HCT116 (cell line): ENCODE measurements at regions not wholly inside any gene's neighbourhood (a gene's known extent, or its start where the extent isn't known, plus 50 kb on each side); places are given as distances from the start of the nearest gene placed in this dataset.
"Not testable (repeated sequence)": the region's sequence is repeated elsewhere in the genome, so short reads cannot be mapped to it uniquely, and the experiment has no call there.

ENCODE experiments used
- ATAC-seq: fragments of 200-7000 bp; cut with Tn5 transposase; 2 replicates; pipeline ENCODE4 v1.9.1; 2020; ENCODE audit warnings: mild to moderate bottlenecking, moderate library complexity
- BruUV-seq: library from RNA; stranded (reverse); fragments of 400-500 nt; replicated peaks from 2 replicates; lab custom pipeline; 2021; lab: Mats Ljungman, UMichigan
- CTCF ChIA-PET: fragments of 300-600 bp; sonication (Branson Sonifier 250); formaldehyde crosslinking; loops from one replicate; lab custom pipeline; 2021; ENCODE audit warnings: antibody characterized with exemption; lab: Charles Lee
- POLR2A ChIA-PET: fragments of 300-600, 350-600 bp; sonication (Branson Sonifier 250); formaldehyde crosslinking; loops from one replicate; lab custom pipeline; 2021; ENCODE audit warnings: antibody characterized with exemption; lab: Charles Lee
- RAD21 ChIA-PET, 2 experiments: fragments of 300-600 bp; sonication (Branson Sonifier 250); formaldehyde crosslinking; loops; one replicate each; lab custom pipeline; 2023; ENCODE audit warnings: low total read pairs in 2 of 2; ENCODE audit not compliant: uncharacterized antibody in 2 of 2, unreplicated experiment in 2 of 2, low non-redundant PET in 1 of 2; lab: Charles Lee
- DNase-seq: peaks from one replicate; pipeline ENCODE4 v3.0.0-alpha.2; 2010; ENCODE audit warnings: low read depth, low spot score
- H2AFZ ChIP-seq: fragments of 200-600 bp; shearing (Covaris generic), sonication (generic); 2 replicates; pipeline ENCODE4 v1.6.1; 2017; ENCODE audit warnings: low read depth, mixed run types, mixed read lengths, antibody characterized with exemption, low read length; ENCODE audit not compliant: poor library complexity, severe bottlenecking
- H3K27ac ChIP-seq: 2 replicates; pipeline ENCODE4 v1.5.1; 2012; ENCODE audit warnings: low read depth, low read length
- H3K27me3 ChIP-seq: fragments of 200-600 bp; sonication (generic); 2 replicates; pipeline ENCODE4 v1.6.1; 2016; ENCODE audit warnings: mixed run types, low read length, mixed read lengths; ENCODE audit not compliant: insufficient read depth
- H3K36me3 ChIP-seq, 2 experiments: fragments of 200-500 bp in 1 of 2; fragments of 200-600 bp in 1 of 2; sonication (Bioruptor generic) in 1 of 2; sonication (generic) in 1 of 2; 2 replicates each; pipeline versions ENCODE4 v1.5.1 to v1.6.1; 2014 to 2016; ENCODE audit warnings: low read length in 2 of 2, inconsistent platforms in 1 of 2, mixed read lengths in 1 of 2, mixed run types in 1 of 2; ENCODE audit not compliant: insufficient read depth in 2 of 2, control insufficient read depth in 1 of 2
- H3K4me1 ChIP-seq, 2 experiments: fragments of 200-600 bp in 1 of 2; sonication (generic) in 1 of 2; 2 replicates each; pipeline versions ENCODE4 v1.5.1 to v1.6.1; 2012 to 2017; ENCODE audit warnings: low read length in 2 of 2, inconsistent platforms in 1 of 2, mild to moderate bottlenecking in 1 of 2, mixed read lengths in 1 of 2, mixed run types in 1 of 2, moderate library complexity in 1 of 2; ENCODE audit not compliant: insufficient read depth in 2 of 2, control insufficient read depth in 1 of 2
- H3K4me2 ChIP-seq: fragments of 200-600 bp; sonication (generic); 2 replicates; pipeline ENCODE4 v1.6.1; 2017; ENCODE audit warnings: mixed run types, low read length, mixed read lengths
- H3K4me3 ChIP-seq, 2 experiments: fragments of 200-600 bp in 1 of 2; sonication (generic) in 1 of 2; replicated peaks in 1 of 2; 2 replicates each; pipeline ENCODE4 v1.5.1; 2011 to 2016; ENCODE audit warnings: low read length in 2 of 2, control low read depth in 1 of 2, low read depth in 1 of 2, mild to moderate bottlenecking in 1 of 2, mixed read lengths in 1 of 2, mixed run types in 1 of 2
- H3K79me2 ChIP-seq: fragments of 200-600 bp; sonication (generic); 2 replicates; pipeline ENCODE4 v1.6.1; 2017; ENCODE audit warnings: mild to moderate bottlenecking, mixed run types, low read length, moderate library complexity, mixed read lengths; ENCODE audit not compliant: insufficient read depth
- H3K9ac ChIP-seq: fragments of 200-600 bp; sonication (generic); 2 replicates; pipeline ENCODE4 v1.6.1; 2016; ENCODE audit warnings: low read length, mixed read lengths
- H3K9me2 ChIP-seq: fragments of 200-600 bp; sonication (generic), shearing (Covaris generic); 2 replicates; pipeline ENCODE4 v1.6.1; 2017; ENCODE audit warnings: mixed run types, mild to moderate bottlenecking, moderate library complexity; ENCODE audit not compliant: insufficient read depth
- H3K9me3 ChIP-seq, 2 experiments: fragments of 200-500 bp in 1 of 2; fragments of 200-600 bp in 1 of 2; sonication (Bioruptor generic) in 1 of 2; sonication (generic) in 1 of 2; 2 replicates each; pipeline ENCODE4 v1.6.1; 2014 to 2017; ENCODE audit warnings: low read length in 2 of 2, mixed read lengths in 2 of 2, inconsistent platforms in 1 of 2, low read depth in 1 of 2, mild to moderate bottlenecking in 1 of 2, mixed run types in 1 of 2, moderate library complexity in 1 of 2; ENCODE audit not compliant: control insufficient read depth in 1 of 2, insufficient read depth in 1 of 2
- H4K20me1 ChIP-seq: fragments of 200-600 bp; sonication (generic), shearing (Covaris generic); 2 replicates; pipeline ENCODE4 v1.6.1; 2017; ENCODE audit warnings: mixed run types, mild to moderate bottlenecking, moderate library complexity; ENCODE audit not compliant: insufficient read depth
- ATF3 ChIP-seq: IDR thresholded peaks from 2 replicates; pipeline ENCODE4 v1.6.1; 2012
- CEBPB ChIP-seq: IDR thresholded peaks from 2 replicates; pipeline ENCODE4 v1.6.1; 2012; ENCODE audit warnings: low read depth
- CTCF ChIP-seq, 3 experiments: fragments of 200-600 bp in 1 of 3; sonication (generic) in 1 of 3; IDR thresholded peaks in 2 of 3; conservative IDR thresholded peaks in 1 of 3; 2 replicates each; pipeline ENCODE4 v1.5.1; 2012 to 2017; ENCODE audit warnings: low read depth in 2 of 3, low read length in 2 of 3, antibody characterized with exemption in 1 of 3, borderline replicate concordance in 1 of 3, control low read depth in 1 of 3, mild to moderate bottlenecking in 1 of 3, mixed read lengths in 1 of 3, mixed run types in 1 of 3, moderate library complexity in 1 of 3; ENCODE audit not compliant: insufficient read depth in 1 of 3
- EGR1 ChIP-seq: IDR thresholded peaks from 2 replicates; pipeline ENCODE4 v1.6.1; 2012; ENCODE audit warnings: low read depth
- ELF1 ChIP-seq: IDR thresholded peaks from 2 replicates; pipeline ENCODE4 v1.6.1; 2012; ENCODE audit warnings: low read depth, borderline replicate concordance
- EZH2 ChIP-seq: fragments of 200-600 bp; sonication (generic); IDR thresholded peaks from 2 replicates; pipeline ENCODE4 v1.6.1; 2017; ENCODE audit warnings: antibody characterized with exemption, mixed run types
- EZH2phosphoT487 ChIP-seq: fragments of 200-600 bp; IDR thresholded peaks from 2 replicates; pipeline ENCODE4 v1.6.1; 2018; ENCODE audit warnings: antibody characterized with exemption, borderline replicate concordance
- FOSL1 ChIP-seq: IDR thresholded peaks from 2 replicates; pipeline ENCODE4 v1.6.1; 2012; ENCODE audit warnings: low read depth
- JUND ChIP-seq: IDR thresholded peaks from 2 replicates; pipeline ENCODE4 v1.6.1; 2012
- MAX ChIP-seq: IDR thresholded peaks from 2 replicates; pipeline ENCODE4 v1.6.1; 2012
- POLR2A ChIP-seq: IDR thresholded peaks from 2 replicates; pipeline ENCODE4 v1.7.0; 2011; ENCODE audit warnings: borderline replicate concordance; ENCODE audit not compliant: insufficient read depth, insufficient read length; ENCODE audit errors: extremely low read depth
- RAD21 ChIP-seq: IDR thresholded peaks from 2 replicates; pipeline ENCODE4 v1.6.1; 2012; ENCODE audit warnings: low read depth, mild to moderate bottlenecking
- REST ChIP-seq: IDR thresholded peaks from 2 replicates; pipeline ENCODE4 v1.6.1; 2012; ENCODE audit warnings: low read depth
- SP1 ChIP-seq: IDR thresholded peaks from 2 replicates; pipeline ENCODE4 v1.6.1; 2012; ENCODE audit warnings: low read depth
- SRF ChIP-seq: IDR thresholded peaks from 2 replicates; pipeline ENCODE4 v1.6.1; 2012; ENCODE audit warnings: low read depth
- YY1 ChIP-seq: IDR thresholded peaks from 2 replicates; pipeline ENCODE4 v1.6.1; 2011; ENCODE audit warnings: low read length, low read depth, moderate library complexity, mild to moderate bottlenecking; ENCODE audit not compliant: insufficient replicate concordance; ENCODE audit errors: extremely low read depth
- ZFX ChIP-seq: fragments of 450-650 bp; IDR thresholded peaks from 2 replicates; pipeline ENCODE4 v1.6.1; 2017
- ZNF274 ChIP-seq: fragments of 200-500 bp; sonication (Bioruptor generic); IDR thresholded peaks from 2 replicates; pipeline ENCODE4 v1.6.1; 2014; ENCODE audit warnings: mild to moderate bottlenecking, low read depth, low read length, inconsistent platforms
- intact Hi-C: fragments of 100-400 bp; cut with micrococcal nuclease; formaldehyde crosslinking; loops from 2 replicates; pipeline ENCODE4 v1.10.0; 2022

DNA sequence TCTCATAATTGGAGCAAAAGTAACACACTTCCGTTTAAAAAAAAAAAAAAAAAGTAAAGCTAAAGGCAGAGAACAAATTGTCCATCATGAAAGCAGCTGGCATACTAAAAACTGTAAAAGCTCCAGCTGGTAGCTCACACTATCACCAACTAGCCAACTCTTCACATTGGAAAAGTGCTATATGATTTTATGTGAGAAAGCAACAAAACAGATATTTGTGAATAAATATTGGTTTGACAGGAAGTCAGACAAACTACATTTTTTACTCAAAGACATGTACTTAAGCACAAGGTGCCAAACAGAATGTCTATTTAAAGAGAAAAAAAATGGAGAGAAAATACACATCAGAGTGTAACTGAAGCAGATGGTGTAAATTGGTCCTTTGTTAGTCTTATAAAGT is 231.2 kb upstream of the CADM2 start:
- no peaks in the 10 kb centered on the region for H3K9me2 ChIP-seq
- no peaks in the 10 kb centered on the region for H3K79me2 ChIP-seq
- intact Hi-C loops, result no loop called here
- CTCF ChIA-PET, result no interaction called here
- no peak for TF ChIP-seq EGR1
- TF ChIP-seq RAD21, result no peak
- no peak for TF ChIP-seq SP1
- TF ChIP-seq REST, result no peak
- no peak for TF ChIP-seq CTCF (IDR thresholded peaks at IDR 0.05 in 2 of 3, conservative IDR thresholded peaks at IDR 0.05 in 1 of 3; ENCODE audit: borderline replicate concordance in 1 of 3, insufficient read depth in 1 of 3, low read depth in 2 of 3, low read length in 2 of 3)
- no peak for TF ChIP-seq JUND
- TF ChIP-seq FOSL1, result no peak
- no peak for TF ChIP-seq ZNF274
- no peak for TF ChIP-seq YY1
- TF ChIP-seq SRF, result no peak
- no peak for TF ChIP-seq EZH2
- TF ChIP-seq MAX, result no peak
- no peak for TF ChIP-seq ZFX
- no peak for TF ChIP-seq ELF1
- TF ChIP-seq CEBPB, result no peak
- TF ChIP-seq POLR2A, result no peak
- TF ChIP-seq EZH2phosphoT487, result no peak
- TF ChIP-seq ATF3, result no peak
- ATAC-seq, result no peak
- H3K4me1 ChIP-seq, result no peaks in the 10 kb centered on the region
- H3K4me3 ChIP-seq, result no peak overlapping the region
- H3K27ac ChIP-seq, result no peak overlapping the region
- H3K4me2 ChIP-seq, result no peak overlapping the region
- BruUV-seq, result no TSS peak
- RAD21 ChIA-PET, result no interaction called here
- DNase-seq, result no peak
- H3K27me3 ChIP-seq, result no peaks in the 10 kb centered on the region
- H3K9ac ChIP-seq, result no peak overlapping the region
- H4K20me1 ChIP-seq, result no peaks in the 10 kb centered on the region
- no peak overlapping the region for H2AFZ ChIP-seq
- peaks cover 9 to 40% of the 10 kb centered on the region in 2 experiments; a peak in 3 of 4 replicates for H3K9me3 ChIP-seq
- POLR2A ChIA-PET, result no interaction called here
- H3K36me3 ChIP-seq, result no peaks in the 10 kb centered on the region

- POLR2A ChIA-PET, H3K27ac ChIP-seq, H3K27me3 ChIP-seq, H3K4me1 ChIP-seq, H3K9ac ChIP-seq, BruUV-seq, H4K20me1 ChIP-seq, ATAC-seq, H3K9me2 ChIP-seq, CTCF ChIA-PET, intact Hi-C loops, H3K79me2 ChIP-seq, H3K36me3 ChIP-seq, H2AFZ ChIP-seq, H3K4me2 ChIP-seq, DNase-seq, H3K4me3 ChIP-seq, RAD21 ChIA-PET: not testable (repeated sequence)
- peaks cover 8 to 31% of the 10 kb centered on the region in 2 experiments; a peak in 2 of 4 replicates for H3K9me3 ChIP-seq
Measured at GRCh38 chr3:84734731-84735130, 224.1 kb upstream of the CADM2 start.
